ENCODE measurements at regions not wholly inside any gene's neighbourhood (a gene's known extent, or its start where the extent isn't known, plus 50 kb on each side); places are given as distances from the start of the nearest gene placed in this dataset.
"Not testable (repeated sequence)": the region's sequence is repeated elsewhere in the genome, so short reads cannot be mapped to it uniquely, and the experiment has no call there.

GRCh38 chr12:97616946-97617345, 154.3 kb downstream of the RMST start:
- no peak for DNase-seq

GRCh38 chr12:97628962-97629361, 166.4 kb downstream of the RMST start:
- DNase-seq: no peak

GRCh38 chr12:97629382-97629781, 166.8 kb downstream of the RMST start:
- no peak for DNase-seq

- DNase-seq: no peak
Measured at GRCh38 chr12:97630356-97630755, 167.8 kb downstream of the RMST start.

DNA sequence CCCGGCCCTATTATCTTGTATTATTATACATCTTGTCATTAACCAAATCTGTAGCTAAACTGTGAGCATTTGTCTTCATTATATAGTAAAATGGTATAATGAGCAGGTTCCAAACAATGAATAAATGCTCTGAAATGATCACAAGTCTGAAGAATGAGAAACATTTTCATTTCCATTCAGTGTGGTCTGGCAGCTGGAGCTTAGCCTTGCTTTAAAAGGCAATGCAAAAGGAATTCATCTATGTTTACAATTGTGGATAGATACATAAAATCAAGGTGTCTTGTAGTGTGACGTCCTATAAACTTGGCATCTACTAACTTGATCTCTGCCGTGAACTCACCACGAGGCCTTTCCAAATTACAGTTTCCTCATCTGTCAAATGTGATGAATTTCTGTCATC, 168.3 kb downstream of the RMST start:
- peak in 1 of 2 experiments; percentile 39 for DNase-seq

- DNase-seq: peak; percentile 22 to 63
Measured at GRCh38 chr12:97637770-97638169, 175.2 kb downstream of the RMST start.

- DNase-seq: peak; percentile 40 to 84
Measured at GRCh38 chr12:97638739-97639138, 176.1 kb downstream of the RMST start.

GRCh38 chr12:97639702-97640101, 177.1 kb downstream of the RMST start:
- DNase-seq: no peak

DNA sequence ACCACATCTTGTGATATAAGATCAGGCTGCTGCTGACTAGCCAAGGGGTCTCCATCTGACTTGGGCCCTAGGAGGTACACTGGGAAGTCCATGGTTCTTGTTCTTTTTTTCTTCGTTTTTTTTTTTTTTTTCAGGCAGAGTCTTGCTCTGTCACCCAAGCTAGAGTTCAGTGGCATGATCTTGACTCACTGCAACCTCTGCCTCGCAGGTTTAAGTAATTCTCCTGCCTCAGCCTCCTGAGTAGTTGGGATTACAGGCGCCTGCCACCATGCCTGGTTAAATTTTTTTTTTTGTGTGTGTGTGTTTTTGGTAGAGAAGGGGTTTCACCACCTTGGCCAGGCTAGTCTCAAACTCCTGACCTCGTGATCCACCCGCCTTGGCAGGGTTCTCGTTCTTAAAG, 178.2 kb downstream of the RMST start:
- DNase-seq: no peak

DNA sequence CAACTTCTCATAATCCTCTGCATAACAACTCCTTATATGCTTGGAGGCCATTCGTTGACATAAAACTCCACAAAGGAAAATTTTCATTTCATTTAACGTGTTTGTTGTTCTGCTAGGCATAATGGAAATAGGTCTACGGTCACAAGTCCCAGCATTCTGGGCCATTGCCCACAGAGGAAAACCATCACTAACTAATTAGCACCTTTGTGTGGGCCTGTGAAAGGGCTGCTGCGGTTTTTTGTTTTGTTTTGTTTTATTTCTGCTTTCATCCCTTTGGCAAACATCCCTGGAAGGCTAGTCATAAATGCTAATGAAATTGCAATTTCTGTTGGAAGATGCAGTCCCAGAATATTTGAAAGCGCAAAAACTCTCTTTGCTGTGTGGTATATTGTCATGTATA, 180.3 kb downstream of the RMST start:
- peak; percentile 52 to 87 for DNase-seq

- no peak for DNase-seq
Measured at GRCh38 chr12:97643924-97644323, 181.3 kb downstream of the RMST start.

DNA sequence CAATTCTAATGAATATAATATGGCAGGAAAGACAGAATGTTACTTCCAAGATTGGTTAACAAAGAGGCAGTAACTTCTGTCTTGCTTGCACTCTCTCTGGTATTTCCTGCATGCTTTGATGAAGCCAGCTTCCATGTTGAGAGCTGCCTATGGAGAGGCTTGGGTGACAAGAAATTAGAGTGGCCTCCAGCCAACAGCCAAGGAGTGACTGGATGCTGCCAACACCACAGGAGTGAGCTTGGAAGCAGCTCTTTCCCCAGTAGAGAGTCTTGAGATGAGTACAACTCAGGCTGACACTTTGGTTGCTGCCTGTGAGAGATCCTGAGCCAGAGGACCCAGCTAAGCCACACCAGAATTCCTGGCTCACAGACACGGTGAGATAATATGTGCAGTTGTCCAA, 183.1 kb downstream of the RMST start:
- DNase-seq: no peak

GRCh38 chr12:97647142-97647541, 184.5 kb downstream of the RMST start:
- DNase-seq: no peak

- no peak for DNase-seq
Measured at GRCh38 chr12:97650242-97650641, 187.6 kb downstream of the RMST start.

DNA sequence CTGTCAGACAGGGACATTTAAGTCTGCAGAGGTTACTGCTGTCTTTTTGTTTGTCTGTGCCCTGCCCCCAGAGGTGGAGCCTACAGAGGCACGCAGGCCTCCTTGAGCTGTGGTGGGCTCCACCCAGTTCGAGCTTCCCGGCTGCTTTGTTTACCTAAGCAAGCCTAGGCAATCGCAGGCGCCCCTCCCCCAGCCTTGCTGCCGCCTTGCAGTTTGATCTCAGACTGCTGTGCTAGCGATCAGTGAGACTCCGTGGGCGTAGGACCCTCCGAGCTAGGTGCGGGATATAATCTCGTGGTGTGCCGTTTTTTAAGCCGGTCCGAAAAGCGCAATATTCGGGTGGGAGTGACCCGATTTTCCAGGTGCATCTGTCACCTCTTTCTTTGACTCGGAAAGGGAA, 193.9 kb downstream of the RMST start:
- not testable (repeated sequence) for DNase-seq

GRCh38 chr12:97659117-97659880, 196.7 kb downstream of the RMST start:
- DNase-seq: no peak

DNA sequence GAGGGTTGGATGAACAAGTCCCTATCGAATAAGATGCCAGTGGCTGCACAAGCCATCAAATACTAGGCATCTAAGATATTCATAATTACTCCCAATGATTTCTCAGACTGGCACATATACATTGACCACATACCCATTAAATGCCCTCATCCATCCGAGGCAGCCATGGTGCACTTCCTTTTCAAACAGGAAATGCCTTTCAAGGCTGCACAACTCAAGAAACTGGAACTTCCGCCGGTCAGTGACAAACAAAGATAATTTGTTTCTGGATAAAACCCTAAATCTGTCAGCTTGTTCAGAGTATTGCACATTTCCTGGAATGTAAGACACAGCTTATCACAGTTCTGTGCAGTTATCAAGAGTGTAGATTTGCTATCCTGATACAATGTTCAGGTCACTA, 203.7 kb downstream of the RMST start:
- DNase-seq: no peak

GRCh38 chr12:97672870-97673269, 210.3 kb downstream of the RMST start:
- no peak for DNase-seq

- no peak for DNase-seq
Measured at GRCh38 chr12:97680751-97681150, 218.1 kb downstream of the RMST start.

DNA sequence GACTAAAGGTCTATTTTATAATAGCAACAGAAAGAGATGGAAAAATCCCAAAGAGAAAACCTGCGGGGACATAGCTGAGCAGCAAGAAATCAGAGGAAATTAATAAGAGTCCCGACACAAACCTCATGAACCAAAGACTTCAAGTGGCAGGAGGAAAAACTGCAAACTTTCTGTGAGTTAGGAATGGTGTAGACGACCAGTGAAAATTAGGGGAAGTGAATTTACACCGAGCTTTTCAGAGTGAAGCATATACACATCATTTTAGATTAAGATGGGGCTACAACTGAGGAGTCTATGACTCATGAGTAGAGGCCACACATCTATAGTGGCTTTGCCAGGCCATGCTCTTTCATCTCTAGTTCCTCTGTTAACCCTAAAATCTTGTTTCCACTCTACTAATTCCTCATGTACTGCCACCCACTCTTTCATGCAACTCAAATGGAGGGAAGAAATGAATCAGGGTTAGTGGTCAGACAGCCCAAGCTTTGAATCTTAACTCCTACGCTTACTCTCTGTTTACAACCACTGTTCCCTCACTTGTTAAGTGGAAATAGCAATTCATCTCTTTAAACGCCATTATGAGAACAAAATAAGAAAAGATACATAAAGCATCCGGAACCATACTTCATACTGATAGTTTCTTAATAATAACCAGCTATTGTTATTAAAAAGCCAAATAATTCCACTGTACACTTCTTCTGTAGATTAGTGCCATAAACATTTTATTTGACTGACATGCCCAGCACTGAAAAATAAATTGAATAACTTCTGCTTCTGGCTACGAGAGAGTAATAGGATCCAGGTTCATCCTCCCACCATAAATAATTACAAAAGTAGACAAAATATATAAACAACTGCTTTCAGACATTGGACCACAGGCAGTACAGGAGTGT, 219.3 kb downstream of the RMST start:
- DNase-seq: no peak

GRCh38 chr12:97685360-97685759, 222.8 kb downstream of the RMST start:
- DNase-seq: no peak

- DNase-seq: no peak
Measured at GRCh38 chr12:97701901-97702300, 239.3 kb downstream of the RMST start.

DNA sequence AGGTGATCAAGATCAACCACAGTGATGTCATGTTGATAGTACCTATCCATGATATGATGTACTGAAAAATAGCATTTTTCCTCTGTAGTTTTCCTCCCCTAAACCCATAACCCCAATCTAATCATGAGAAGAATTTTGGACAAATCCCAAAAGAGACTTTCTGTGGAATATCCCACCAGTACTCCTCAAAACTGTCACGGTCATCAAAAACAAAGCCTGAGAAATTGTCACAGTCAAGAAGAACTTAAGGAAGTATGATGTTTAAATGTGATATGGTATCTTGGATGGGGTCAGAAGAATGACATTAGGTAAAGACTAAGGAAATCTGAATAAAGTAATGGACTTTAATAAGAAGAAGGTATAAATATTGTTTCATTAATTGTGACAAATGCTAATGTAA, 248.8 kb downstream of the RMST start:
- no peak for DNase-seq

DNA sequence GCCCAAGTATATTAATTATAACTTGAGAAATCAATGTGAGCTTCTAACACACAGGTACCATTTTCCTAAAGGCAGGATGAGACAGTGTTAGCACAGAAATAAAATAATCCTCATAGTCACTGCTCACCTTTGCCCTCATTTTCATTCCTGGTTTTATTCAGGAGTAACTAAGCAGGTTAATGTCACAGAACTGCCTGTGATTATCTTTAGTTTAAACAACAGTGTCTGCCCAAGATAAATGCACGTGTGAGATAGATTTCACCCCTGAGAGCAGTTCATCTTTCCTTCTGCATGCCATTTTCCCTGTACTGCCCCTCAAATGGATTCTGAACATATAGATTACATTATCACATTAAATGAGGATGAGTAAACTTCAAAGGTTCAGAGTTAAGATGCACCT, 250.7 kb downstream of the RMST start:
- peak in 1 of 2 experiments; percentile 61 for DNase-seq
